Mesothelial cell of epicardium (in vitro differentiated cells): ENCODE measurements at regions not wholly inside any gene's neighbourhood (a gene's known extent, or its start where the extent isn't known, plus 50 kb on each side); places are given as distances from the start of the nearest gene placed in this dataset.
"Not testable (repeated sequence)": the region's sequence is repeated elsewhere in the genome, so short reads cannot be mapped to it uniquely, and the experiment has no call there.

Experiments
- DNase-seq, 2 experiments: peaks; one replicate each; pipeline ENCODE4 v3.0.0; 2021; ENCODE audit warnings: low spot score in 2 of 2; ENCODE audit not compliant: unreplicated experiment in 2 of 2
- H3K27ac Mint-ChIP-seq: 2 replicates; pipeline ENCODE4 v1.8.0; 2021; ENCODE audit warnings: mixed read lengths
- H3K27me3 Mint-ChIP-seq: 2 replicates; pipeline ENCODE4 v1.8.0; 2021; ENCODE audit warnings: low read depth, mixed read lengths
- H3K36me3 Mint-ChIP-seq: 2 replicates; pipeline ENCODE4 v1.8.0; 2021; ENCODE audit warnings: mixed read lengths
- H3K4me1 Mint-ChIP-seq: 2 replicates; pipeline ENCODE4 v1.8.0; 2021; ENCODE audit warnings: mixed read lengths
- H3K4me3 Mint-ChIP-seq: 2 replicates; pipeline ENCODE4 v1.8.0; 2021; ENCODE audit warnings: mild to moderate bottlenecking, moderate library complexity, mixed read lengths
- H3K9me3 Mint-ChIP-seq: 2 replicates; pipeline ENCODE4 v1.8.0; 2021; ENCODE audit warnings: mixed read lengths
- CTCF ChIP-seq: fragments of 200-600 bp; sonication (generic); IDR thresholded peaks from one replicate; pipeline ENCODE4 v1.5.0; 2021; ENCODE audit warnings: antibody characterized with exemption; ENCODE audit not compliant: unreplicated experiment

- TF ChIP-seq CTCF, result no peak
- no peak for DNase-seq
- Mint-ChIP-seq H3K27me3 (peaks cover 7% of the 10 kb centered on the region), H3K27ac (no peak overlapping the region), H3K4me3 (no peak overlapping the region), H3K36me3 (no peaks in the 10 kb centered on the region), H3K4me1 (peaks cover 5% of the 10 kb centered on the region), H3K9me3 (peaks cover 24% of the 10 kb centered on the region)
Observed at GRCh38 chr1:70720109-70720508, 309.0 kb downstream of the CTH start.

- peaks cover 5% of the 10 kb centered on the region for H3K4me1 Mint-ChIP-seq
- no peak for DNase-seq
- H3K9me3 Mint-ChIP-seq, result peaks cover 28% of the 10 kb centered on the region
- H3K27ac Mint-ChIP-seq, result no peak overlapping the region
- no peak overlapping the region for H3K4me3 Mint-ChIP-seq
- H3K27me3 Mint-ChIP-seq, result peaks cover 7% of the 10 kb centered on the region
- TF ChIP-seq CTCF, result no peak
- H3K36me3 Mint-ChIP-seq, result peaks cover 2% of the 10 kb centered on the region
Observed at GRCh38 chr1:70720521-70720920, 309.5 kb downstream of the CTH start.

- peaks cover 39% of the 10 kb centered on the region for H3K9me3 Mint-ChIP-seq
- no peak for TF ChIP-seq CTCF
- H3K36me3 Mint-ChIP-seq, result peaks cover 2% of the 10 kb centered on the region
- no peaks in the 10 kb centered on the region for H3K4me1 Mint-ChIP-seq
- no peak for DNase-seq
- H3K27ac Mint-ChIP-seq, result no peak overlapping the region
- no peak overlapping the region for H3K4me3 Mint-ChIP-seq
- H3K27me3 Mint-ChIP-seq, result no peaks in the 10 kb centered on the region
Observed at GRCh38 chr1:70727886-70728489, 316.9 kb downstream of the CTH start.

- not testable (repeated sequence) for H3K27ac Mint-ChIP-seq, H3K4me3 Mint-ChIP-seq, H3K36me3 Mint-ChIP-seq, H3K9me3 Mint-ChIP-seq, H3K27me3 Mint-ChIP-seq, H3K4me1 Mint-ChIP-seq, DNase-seq
Observed at GRCh38 chr1:70736518-70736917, 311.1 kb downstream of the PTGER3 start.

GRCh38 chr1:70737125-70737524 is 310.5 kb downstream of the PTGER3 start:
- H3K4me3 Mint-ChIP-seq, result no peak overlapping the region
- H3K4me1 Mint-ChIP-seq, result no peaks in the 10 kb centered on the region
- H3K36me3 Mint-ChIP-seq, result no peaks in the 10 kb centered on the region
- peaks cover 10% of the 10 kb centered on the region for H3K9me3 Mint-ChIP-seq
- H3K27ac Mint-ChIP-seq, result no peak overlapping the region
- no peak for DNase-seq
- no peaks in the 10 kb centered on the region for H3K27me3 Mint-ChIP-seq
- TF ChIP-seq CTCF, result no peak

- Mint-ChIP-seq H3K4me3 (no peak overlapping the region), H3K27me3 (peaks cover 5% of the 10 kb centered on the region), H3K27ac (no peak overlapping the region), H3K36me3 (no peaks in the 10 kb centered on the region), H3K9me3 (peaks cover 20% of the 10 kb centered on the region), H3K4me1 (no peaks in the 10 kb centered on the region)
- no peak for TF ChIP-seq CTCF
- no peak for DNase-seq
Observed at GRCh38 chr1:70738624-70739023, 309.0 kb downstream of the PTGER3 start.
